HG03354 (cell line): ENCODE measurements at regions not wholly inside any gene's neighbourhood (a gene's known extent, or its start where the extent isn't known, plus 50 kb on each side); places are given as distances from the start of the nearest gene placed in this dataset.
"Not testable (repeated sequence)": the region's sequence is repeated elsewhere in the genome, so short reads cannot be mapped to it uniquely, and the experiment has no call there.

Experiments used
- ATAC-seq: cut with Tn5 transposase; IDR thresholded peaks from one replicate; pipeline ENCODE4 v1.9.1; 2021; ENCODE audit warnings: mild to moderate bottlenecking; ENCODE audit not compliant: unreplicated experiment, poor library complexity, severe bottlenecking

DNA sequence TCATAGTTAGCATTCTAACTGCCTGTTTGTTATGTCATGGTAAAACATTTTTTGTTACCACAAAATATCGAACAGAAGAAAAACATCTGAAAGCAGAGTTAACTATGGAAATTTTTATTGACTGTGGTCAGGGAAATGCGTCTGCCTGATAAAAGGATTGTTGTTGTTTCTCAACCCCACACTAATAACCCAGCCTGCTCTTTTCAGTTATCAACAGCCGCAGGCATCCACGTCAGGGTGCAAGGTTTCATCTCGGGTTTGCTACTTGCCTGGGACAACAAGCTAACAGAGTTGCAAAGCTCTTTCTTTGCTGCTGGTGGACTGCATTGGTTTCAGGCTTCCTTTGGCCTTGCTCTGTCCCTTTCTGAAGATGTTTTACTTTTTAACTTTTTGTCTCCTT is 969.2 kb downstream of the CDH18 start:
- ATAC-seq, result no peak

DNA sequence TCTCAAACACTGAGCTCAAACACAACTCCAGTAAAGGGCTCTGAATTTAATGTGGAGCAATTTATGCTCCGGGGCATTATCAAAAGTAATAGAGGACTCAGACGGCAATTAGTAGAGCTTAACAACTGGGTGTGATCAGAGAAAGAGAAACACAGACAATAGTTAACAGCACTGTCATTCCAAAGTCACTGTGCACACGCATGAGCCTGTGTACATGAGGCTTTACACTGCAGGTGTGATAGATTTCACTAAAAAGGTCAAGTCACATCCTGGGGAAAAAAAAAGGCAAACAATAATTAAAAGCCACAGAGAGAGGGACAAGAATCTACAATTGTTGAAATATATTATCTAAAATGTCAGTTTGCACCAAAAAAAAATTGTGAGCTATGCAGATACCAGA is 956.5 kb downstream of the CDH18 start:
- no peak for ATAC-seq

DNA sequence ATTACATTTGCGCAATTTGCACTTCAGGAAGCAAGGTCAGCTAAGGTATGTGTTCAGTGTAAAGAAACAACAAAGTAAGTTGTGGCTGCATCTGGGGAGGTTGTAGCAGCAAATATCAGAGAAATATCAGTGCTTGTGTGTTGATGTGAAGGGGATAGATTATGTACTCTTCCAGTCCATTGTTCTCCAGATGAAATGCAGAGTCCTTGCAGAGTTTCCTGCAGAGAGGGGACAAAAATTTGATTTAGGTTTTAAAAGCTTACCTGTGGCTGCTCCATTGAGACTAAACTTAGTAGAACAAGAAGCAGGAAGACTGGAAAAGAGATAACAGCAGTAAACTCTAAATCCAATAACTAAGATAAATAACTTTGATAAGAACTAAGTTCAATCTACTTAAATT is 952.2 kb downstream of the CDH18 start:
- ATAC-seq, result no peak

DNA sequence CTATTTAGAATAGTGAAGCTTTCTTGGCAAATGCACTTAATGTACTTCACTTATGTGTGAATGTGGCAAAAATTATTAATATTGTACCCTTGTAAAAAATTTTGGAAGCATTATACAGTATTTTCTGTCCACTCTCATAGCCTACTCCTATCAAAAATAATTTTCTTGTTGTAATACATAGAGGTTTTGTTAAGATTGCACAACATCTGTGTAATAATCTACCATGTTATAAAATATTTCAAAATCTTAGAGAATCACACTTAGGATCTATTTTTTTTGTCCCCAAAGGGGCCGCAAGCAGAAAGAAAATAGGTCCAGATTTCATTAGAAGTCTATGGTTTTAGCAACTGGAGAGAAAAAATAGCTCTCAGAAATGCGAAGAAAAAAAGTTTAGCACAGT is 945.9 kb downstream of the CDH18 start:
- ATAC-seq, result no peak

DNA sequence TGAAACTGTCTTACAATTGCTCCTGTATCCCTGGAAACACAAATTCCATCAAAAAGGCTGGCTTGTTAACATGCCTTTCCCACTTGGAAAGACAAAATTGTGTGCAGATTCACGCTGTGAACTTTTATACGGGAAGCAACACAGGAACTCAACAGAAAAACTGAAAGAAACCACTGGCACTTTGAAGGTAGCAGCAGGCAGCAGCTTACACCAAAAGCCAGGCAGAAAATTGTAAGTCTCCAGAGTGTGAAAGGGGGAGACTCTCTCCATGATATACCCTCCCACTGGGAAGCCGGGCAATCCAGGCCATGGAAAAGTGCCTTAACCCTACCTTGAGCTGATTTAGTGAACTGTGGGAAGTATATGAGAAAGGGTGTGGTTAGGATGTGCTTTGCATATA is 943.7 kb downstream of the CDH18 start:
- no peak for ATAC-seq

DNA sequence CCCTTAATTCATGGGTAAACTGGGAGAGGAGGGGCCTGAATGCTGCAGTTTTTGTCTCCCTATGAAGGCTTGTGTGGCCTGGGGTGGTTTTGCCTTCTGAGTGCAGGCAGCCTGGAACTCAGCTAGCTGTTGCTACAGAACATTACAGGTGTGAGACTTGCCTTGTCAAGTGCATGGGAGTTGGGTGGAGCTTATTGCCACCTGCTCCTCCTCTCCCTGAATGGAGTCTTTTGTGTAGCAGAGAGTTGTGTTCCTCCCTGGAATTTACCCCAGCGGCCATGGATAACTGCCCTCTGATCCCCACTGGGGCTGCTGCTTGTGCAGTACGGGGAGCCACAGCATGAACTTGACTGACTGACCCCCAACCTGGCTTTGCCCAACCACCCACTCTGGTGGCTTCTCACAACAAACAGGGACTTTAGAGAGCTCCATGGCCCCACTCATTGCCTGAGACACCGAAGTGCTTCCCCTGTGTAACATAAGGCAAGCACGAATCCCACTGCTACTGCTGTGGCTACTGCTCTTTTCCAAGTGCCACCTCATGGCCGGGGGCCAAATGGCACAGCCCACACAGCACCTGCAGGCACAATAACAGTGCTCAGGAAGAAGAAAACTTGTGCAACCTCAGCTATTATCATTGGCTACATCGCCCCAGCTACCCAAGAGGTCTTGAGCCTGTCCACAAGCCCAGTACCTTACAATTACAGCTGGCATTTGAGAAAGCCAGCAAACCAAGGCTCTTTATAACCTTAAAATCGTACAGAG is 942.9 kb downstream of the CDH18 start:
- no peak for ATAC-seq

DNA sequence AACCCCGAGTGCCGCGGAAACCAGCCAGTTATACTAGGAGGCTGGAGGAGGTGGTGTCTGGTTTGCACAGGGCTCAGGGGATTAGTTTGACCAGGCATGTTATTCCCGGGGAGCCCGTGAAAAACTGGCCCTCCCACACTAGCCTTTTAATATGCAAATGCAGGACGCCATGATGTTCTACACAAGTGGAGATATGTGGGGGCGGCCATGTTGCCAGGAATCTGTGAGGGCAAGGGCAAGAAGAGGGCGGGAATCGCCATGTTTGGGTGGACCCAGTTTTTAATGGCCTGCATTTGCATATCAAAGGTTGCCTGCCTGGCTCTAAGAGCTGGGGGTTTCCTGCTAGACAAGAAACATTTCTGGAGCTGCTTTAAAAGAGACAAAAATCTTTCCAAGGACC is 940.7 kb downstream of the CDH18 start:
- ATAC-seq, result no peak

DNA sequence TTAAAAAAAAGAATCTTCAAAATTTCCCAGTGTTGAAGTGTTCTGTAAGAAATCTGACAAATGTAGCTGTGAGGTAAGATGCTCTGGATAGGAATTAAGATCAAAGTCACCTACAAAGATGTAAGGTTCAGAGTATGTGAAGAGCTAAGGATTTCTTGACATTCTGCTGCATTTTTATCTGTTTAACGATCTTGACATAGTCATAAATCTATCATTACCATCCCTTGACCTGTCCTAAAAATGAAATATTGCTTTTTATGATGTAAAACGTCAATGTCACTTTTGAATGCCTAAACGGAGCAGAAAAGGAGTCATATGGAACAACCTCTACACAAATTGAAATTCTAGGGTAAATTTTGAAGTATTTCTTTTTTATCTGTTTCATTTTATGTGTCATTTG is 939.3 kb downstream of the CDH18 start:
- ATAC-seq, result no peak

DNA sequence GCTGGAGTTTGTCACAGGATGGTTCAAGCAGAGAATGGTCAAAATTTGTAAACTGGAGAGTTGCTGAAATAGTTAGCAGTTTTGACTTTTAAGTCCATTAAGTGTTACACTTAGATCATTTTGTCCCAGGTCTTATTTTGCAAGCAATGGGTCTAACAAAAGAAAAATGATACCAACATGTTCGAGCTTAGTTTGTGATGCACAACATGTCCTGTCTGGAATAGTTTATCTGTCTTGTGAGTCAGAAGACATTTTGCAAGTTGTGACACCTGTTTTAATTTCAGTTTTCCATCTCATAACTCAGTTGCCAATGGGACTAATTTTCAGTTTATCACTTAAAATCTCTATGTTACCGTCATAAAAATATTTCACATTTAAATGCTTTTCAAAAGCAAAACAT is 929.8 kb downstream of the CDH18 start:
- no peak for ATAC-seq

DNA sequence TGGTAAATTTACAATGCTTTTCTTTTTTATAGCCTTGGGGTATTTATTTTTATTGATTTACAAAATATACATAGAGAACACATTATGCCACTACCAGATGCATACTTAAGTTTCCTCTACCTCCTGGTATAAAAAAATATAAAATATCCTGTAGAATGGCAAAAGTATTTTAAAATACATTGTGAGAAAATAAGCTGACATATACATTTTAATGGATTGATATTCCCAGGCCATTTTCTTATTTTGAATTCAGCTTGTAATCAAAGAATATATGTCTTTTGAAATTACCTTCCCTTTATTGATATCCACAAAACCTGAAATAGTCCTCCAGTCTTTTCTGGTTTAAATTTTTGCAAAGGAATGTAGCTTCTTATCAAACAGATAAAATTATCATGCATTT is 923.9 kb downstream of the CDH18 start:
- ATAC-seq, result no peak

DNA sequence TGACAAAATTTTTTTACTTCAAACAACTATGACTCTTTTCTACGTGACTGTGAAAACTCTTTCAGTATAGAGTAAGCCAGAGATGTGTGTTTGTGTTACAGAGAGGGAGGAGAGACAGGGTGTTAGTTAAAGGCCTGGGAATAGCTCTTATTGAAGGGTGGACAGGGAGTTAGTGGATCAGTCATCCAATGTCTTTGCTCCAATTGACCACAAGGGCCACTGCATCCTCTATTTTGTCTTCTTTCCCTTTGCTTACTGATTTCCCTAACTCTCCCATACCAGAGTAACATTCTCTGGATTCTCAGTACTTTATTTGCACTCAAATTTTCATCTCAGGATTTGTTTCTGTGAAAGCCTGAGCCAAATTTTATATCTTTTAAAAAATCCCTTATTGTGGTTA is 920.3 kb downstream of the CDH18 start:
- ATAC-seq, result no peak

DNA sequence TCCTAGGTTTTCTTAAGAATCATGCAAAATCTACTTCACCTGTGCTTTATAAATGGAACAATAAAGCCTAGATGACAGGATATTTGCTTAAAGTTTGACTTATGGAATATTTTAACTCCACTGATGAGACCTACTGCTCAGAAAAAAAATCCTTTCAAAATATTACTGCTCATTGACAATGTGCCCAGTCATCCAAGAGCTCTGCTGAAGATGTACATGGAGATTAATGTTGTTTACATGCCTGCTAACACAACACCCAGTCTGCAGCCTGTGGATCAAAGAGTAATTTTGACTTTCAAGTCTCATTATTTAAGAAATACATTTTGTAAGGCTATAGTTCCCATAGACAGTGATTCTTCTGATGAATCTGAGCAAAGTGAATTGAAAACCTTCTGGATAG is 889.6 kb downstream of the CDH18 start:
- no peak for ATAC-seq

DNA sequence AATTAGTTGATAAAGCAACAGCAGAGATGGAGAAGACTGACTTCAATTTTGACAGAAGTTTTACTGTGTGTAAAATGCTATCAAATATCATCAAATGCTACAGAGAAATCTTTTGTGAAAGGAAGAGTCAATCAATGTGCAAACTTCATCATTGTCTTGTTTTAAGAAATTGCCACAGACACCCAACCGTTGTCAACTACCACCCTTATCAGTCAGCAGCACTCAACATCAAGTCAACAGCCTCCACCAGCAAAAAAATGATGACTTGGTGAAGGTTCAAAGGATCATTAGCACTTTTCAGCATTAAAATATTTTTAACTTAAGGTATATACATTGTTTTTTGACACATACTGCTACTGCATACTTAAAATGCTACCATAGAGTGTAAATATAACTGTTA is 888.8 kb downstream of the CDH18 start:
- no peak for ATAC-seq

DNA sequence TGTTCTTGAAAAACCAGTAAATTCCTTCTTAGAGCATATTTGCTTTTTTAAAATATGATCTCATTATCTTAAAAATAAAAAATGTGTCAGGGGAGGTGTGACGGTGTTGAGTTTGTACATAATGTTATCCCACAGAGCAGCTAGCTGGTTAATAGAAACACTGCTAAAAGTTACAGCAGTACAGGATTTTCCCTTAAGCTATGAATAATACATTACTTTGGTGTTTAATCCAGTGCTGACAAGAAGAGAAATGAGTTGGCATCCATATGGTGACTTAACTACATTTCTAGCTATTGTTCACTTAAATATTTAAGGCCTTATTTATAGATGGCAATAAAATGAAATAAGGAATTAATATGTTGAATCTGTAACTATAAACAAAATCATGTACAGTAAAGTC is 883.1 kb downstream of the CDH18 start:
- ATAC-seq, result no peak

DNA sequence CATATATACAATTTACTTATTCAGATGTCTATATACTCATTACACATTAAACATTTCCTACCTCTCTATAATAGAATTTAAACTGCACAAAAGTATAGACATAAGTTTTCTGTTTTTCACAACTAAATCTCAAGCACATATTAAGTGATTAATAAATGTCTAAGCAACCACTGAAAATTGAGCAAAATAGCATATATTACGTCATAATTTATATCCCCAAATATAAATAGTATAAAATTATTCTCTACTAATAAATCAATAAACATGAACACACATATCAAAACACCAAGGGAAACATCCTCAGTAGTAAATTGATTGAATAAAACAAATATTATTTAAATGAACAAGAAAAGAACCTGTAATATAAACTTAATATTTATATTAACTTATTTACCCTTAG is 865.1 kb downstream of the CDH18 start:
- no peak for ATAC-seq

DNA sequence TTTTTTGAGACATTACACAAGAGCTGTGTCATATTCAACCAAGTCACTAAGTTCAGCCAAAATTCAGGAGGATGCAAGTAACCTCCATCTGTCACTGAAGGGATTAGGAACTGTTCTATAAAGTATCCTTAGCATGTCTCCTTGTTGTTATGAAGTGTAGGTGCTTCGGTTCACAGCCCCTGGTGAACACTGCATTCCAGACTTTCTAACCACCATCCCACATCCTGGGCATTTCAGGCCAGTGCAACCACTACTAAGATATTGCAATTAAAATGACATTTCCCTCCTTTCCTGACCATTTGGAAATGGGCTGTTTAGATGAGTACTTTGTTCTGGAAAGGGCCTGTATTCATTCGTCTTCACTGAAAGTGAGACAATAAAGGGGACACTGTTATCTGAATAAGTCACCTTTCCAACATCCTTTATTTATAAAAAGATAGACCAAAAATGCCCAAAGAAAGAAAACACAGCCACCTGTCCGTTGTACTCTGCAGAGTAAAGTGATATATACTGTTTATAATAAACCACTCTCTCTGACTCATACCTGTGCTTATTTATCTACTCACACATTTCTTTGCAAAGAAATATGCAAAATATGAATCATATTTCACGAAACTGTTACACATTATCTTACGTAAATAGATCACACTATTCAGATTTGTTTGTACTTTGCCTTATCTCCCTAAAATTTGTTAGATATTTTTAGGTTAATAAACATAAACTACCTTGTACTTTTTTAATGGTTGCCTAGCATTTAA is 861.9 kb downstream of the CDH18 start:
- ATAC-seq, result no peak

DNA sequence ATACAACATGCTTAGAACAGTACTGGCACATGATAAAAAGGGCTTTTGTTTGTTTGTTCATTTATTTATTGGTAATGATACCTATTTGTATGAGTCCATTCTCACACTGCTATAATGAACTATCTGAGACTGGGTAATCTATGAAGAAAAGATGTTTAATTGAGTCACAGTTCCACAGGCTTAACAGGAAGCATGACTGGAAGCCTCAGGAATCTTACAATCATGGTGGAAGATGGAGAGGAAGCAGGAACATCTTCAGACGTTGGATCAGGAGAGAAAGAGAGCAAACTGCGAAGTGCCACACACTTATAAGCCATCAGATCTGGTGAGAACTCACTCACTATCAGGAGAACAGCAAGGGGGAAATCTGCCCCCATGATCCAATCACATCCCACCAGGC is 847.7 kb downstream of the CDH18 start:
- no peak for ATAC-seq

DNA sequence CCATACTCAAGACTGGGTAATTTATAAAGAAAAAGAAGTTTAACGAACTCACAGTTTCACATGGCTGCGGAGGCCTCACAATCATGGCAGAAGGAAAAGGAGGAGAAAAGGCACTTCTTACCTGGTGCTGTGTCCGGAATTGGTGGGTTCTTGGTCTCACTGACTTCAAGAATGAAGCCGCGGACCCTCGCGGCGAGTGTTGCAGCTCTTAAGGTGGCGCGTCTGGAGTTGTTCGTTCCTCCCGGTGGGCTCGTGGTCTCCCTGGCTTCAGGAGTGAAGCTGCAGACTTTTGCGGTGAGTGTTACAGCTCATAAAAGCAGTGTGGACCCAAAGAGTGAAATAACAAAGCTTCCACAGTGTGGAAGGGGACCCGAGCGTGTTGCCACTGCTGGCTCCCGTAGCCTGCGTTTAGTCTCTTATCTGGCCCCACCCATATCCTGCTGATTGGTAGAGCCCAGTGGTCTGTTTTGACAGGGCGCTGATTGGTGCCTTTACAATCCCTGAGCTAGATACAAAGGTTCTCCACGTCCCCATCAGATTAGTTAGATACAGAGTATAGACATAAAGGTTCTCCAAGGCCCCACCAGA is 846.0 kb downstream of the CDH18 start:
- ATAC-seq, result not testable (repeated sequence)

DNA sequence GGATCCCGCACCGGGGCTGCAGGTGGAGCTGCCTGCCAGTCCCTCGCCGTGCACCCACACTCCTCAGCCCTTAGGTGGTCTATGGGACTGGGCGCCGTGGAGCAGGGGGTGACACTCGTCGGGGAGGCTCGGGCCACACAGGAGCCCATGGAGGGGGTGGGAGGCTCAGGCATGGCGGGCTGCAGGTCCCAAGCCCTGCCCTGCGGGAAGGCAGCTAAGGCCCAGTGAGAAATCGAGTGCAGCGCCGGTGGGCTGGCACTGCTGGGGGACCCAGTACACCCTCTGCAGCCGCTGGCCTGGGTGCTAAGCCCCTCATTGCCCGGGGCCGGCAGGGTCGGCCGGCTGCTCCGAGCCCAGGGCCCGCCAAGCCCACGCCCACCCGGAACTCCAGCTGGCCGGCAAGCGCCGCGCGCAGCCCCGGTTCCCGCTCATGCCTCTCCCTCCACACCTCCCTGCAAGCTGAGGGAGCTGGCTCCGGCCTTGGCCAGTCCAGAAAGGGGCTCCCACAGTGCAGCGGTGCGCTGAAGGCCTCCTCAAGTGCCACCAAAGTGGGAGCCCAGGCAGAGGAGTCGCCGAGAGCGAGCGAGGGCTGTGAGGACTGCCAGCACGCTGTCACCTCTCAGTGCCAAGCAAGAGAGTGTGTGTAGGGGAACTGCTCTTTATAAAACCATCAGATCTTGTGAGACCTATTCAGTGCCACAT is 845.1 kb downstream of the CDH18 start:
- not testable (repeated sequence) for ATAC-seq

DNA sequence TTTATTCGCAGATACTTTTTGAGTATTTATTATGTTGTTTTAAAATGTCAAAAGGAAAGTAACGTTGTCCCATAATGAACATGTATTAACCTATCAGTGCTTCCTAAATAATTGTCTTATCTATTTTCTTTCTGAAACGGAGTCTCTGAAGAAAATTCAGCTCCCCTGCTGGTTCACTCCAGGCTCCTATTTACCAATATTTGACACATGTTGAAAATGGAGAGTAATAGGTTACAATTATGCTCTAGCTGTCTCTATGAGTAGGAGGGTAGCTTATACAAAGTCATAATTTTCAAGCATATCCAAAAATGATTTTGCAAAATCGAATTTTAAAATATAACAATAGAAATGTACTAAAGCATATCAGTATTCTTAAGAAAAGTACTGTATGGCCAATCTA is 844.1 kb downstream of the CDH18 start:
- ATAC-seq, result no peak

DNA sequence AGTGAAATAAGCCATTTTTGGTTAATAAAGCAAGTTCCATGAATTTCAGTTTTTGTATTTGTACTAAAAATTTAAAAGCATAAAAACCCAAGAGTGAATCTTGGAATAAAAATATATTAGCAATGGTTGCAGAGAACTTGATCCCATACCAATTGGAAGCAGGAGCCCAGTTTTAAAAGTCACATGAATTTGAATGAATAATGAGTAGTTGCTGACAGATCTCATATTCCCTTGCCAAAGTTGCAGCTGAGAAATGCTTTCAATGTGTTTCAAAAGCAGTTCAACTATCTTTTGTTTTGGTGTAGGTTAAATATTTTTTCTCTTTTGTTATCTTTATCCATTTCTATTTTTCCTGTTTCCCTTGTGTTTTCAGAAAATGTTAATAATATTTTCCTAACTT is 818.6 kb downstream of the CDH18 start:
- ATAC-seq, result no peak
